Bronchial epithelial cell (primary cell): ENCODE measurements at regions not wholly inside any gene's neighbourhood (a gene's known extent, or its start where the extent isn't known, plus 50 kb on each side); places are given as distances from the start of the nearest gene placed in this dataset.

Experiments used
- DNase-seq: peaks from one replicate; pipeline ENCODE4 v3.0.0-alpha.2; 2010; ENCODE audit warnings: low read depth
- FAIRE-seq: peaks from 2 replicates; lab custom pipeline; 2011; peaks lifted over from hg19 to GRCh38; lab: Jason Lieb, UNC
- H3K27me3 ChIP-seq: 2 replicates; pipeline ENCODE4 v1.5.1; 2011; ENCODE audit warnings: low read length; ENCODE audit not compliant: control insufficient read depth, insufficient read depth
- H3K36me3 ChIP-seq: 2 replicates; pipeline ENCODE4 v1.5.1; 2011; ENCODE audit warnings: low read length; ENCODE audit not compliant: control insufficient read depth, insufficient read depth
- H3K4me3 ChIP-seq: 2 replicates; pipeline ENCODE4 v1.5.1; 2011; ENCODE audit warnings: mild to moderate bottlenecking, low read depth, low read length, control low read depth
- CTCF ChIP-seq: IDR thresholded peaks from 2 replicates; pipeline ENCODE4 v1.5.1; 2011; ENCODE audit warnings: mild to moderate bottlenecking, moderate library complexity, low read length, control low read depth, inconsistent platforms; ENCODE audit not compliant: insufficient read depth, severe bottlenecking

- peaks cover 2% of the 10 kb centered on the region for H3K27me3 ChIP-seq
- no peak for TF ChIP-seq CTCF
- FAIRE-seq (no peak), DNase-seq (peak; percentile 39)
- no peak overlapping the region for H3K4me3 ChIP-seq
- H3K36me3 ChIP-seq = no peaks in the 10 kb centered on the region
Measured at GRCh38 chr1:157274698-157275534, 136.7 kb upstream of the ETV3 start.

- H3K27me3 ChIP-seq = no peaks in the 10 kb centered on the region
- no peaks in the 10 kb centered on the region for H3K36me3 ChIP-seq
- FAIRE-seq (no peak), DNase-seq (no peak)
- no peak for TF ChIP-seq CTCF
- H3K4me3 ChIP-seq = no peak overlapping the region
Measured at GRCh38 chr1:157272729-157273524, 134.7 kb upstream of the ETV3 start.

- H3K27me3 ChIP-seq = no peaks in the 10 kb centered on the region
- DNase-seq (no peak), FAIRE-seq (no peak)
- H3K4me3 ChIP-seq = no peak overlapping the region
- TF ChIP-seq CTCF = no peak
- H3K36me3 ChIP-seq = no peaks in the 10 kb centered on the region
Measured at GRCh38 chr1:157272264-157272663, 134.1 kb upstream of the ETV3 start.

GRCh38 chr1:157270705-157271274 lies 132.6 kb upstream of the ETV3 start:
- FAIRE-seq (no peak), DNase-seq (no peak)
- H3K27me3 ChIP-seq = no peaks in the 10 kb centered on the region
- TF ChIP-seq CTCF = no peak
- H3K4me3 ChIP-seq = no peak overlapping the region
- no peaks in the 10 kb centered on the region for H3K36me3 ChIP-seq

GRCh38 chr1:157269656-157270375 lies 131.6 kb upstream of the ETV3 start:
- TF ChIP-seq CTCF = no peak
- Histone ChIP-seq H3K27me3 (no peaks in the 10 kb centered on the region), H3K36me3 (no peaks in the 10 kb centered on the region), H3K4me3 (no peak overlapping the region)
- DNase-seq = no peak
- FAIRE-seq = no peak
